Epithelial cell of proximal tubule (primary cell): ENCODE measurements at regions not wholly inside any gene's neighbourhood (a gene's known extent, or its start where the extent isn't known, plus 50 kb on each side); places are given as distances from the start of the nearest gene placed in this dataset.
"Not testable (repeated sequence)": the region's sequence is repeated elsewhere in the genome, so short reads cannot be mapped to it uniquely, and the experiment has no call there.

Source experiments
- DNase-seq: peaks from one replicate; pipeline ENCODE4 v3.0.0-alpha.2; 2011; ENCODE audit warnings: low read depth
- H3K4me3 ChIP-seq: 2 replicates; pipeline ENCODE4 v1.5.1; 2011; ENCODE audit warnings: low read depth, mild to moderate bottlenecking, low read length
- TF ChIP-seq, protein P1 (sequence below): conservative IDR thresholded peaks from 2 replicates; pipeline ENCODE4 v1.5.1; 2012; ENCODE audit warnings: low read depth, mild to moderate bottlenecking, low read length

GRCh38 chr9:94033383-94033782 lies 50.9 kb upstream of the PTPDC1 start:
- TF ChIP-seq, protein P1, sequence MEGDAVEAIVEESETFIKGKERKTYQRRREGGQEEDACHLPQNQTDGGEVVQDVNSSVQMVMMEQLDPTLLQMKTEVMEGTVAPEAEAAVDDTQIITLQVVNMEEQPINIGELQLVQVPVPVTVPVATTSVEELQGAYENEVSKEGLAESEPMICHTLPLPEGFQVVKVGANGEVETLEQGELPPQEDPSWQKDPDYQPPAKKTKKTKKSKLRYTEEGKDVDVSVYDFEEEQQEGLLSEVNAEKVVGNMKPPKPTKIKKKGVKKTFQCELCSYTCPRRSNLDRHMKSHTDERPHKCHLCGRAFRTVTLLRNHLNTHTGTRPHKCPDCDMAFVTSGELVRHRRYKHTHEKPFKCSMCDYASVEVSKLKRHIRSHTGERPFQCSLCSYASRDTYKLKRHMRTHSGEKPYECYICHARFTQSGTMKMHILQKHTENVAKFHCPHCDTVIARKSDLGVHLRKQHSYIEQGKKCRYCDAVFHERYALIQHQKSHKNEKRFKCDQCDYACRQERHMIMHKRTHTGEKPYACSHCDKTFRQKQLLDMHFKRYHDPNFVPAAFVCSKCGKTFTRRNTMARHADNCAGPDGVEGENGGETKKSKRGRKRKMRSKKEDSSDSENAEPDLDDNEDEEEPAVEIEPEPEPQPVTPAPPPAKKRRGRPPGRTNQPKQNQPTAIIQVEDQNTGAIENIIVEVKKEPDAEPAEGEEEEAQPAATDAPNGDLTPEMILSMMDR: no peak
- no peak overlapping the region for H3K4me3 ChIP-seq
- no peak for DNase-seq

- H3K4me3 ChIP-seq: peak overlapping the region; percentile 85
- TF ChIP-seq, protein P1: no peak
- no peak for DNase-seq
Observed at GRCh38 chr9:94031946-94032345, 52.3 kb upstream of the PTPDC1 start.

GRCh38 chr9:94031380-94031779 lies 52.9 kb upstream of the PTPDC1 start:
- no peak for DNase-seq
- peak overlapping the region; percentile 85 for H3K4me3 ChIP-seq

GRCh38 chr9:94030318-94031179 lies 53.7 kb upstream of the PTPDC1 start:
- peak overlapping the region; percentile 85 for H3K4me3 ChIP-seq
- TF ChIP-seq, protein P1: no peak
- DNase-seq: no peak

More at GRCh38 chr9:94031380-94031779, 52.9 kb upstream of the PTPDC1 start:
- TF ChIP-seq, protein P1: no peak

GRCh38 chr9:94029932-94030317 lies 54.3 kb upstream of the PTPDC1 start:
- H3K4me3 ChIP-seq: peak overlapping the region; percentile 85
- no peak for DNase-seq
- TF ChIP-seq, protein P1: no peak

- no peak for DNase-seq
- no peak overlapping the region for H3K4me3 ChIP-seq
- TF ChIP-seq, protein P1: no peak
Observed at GRCh38 chr9:94026816-94027215, 57.4 kb upstream of the PTPDC1 start.

DNA sequence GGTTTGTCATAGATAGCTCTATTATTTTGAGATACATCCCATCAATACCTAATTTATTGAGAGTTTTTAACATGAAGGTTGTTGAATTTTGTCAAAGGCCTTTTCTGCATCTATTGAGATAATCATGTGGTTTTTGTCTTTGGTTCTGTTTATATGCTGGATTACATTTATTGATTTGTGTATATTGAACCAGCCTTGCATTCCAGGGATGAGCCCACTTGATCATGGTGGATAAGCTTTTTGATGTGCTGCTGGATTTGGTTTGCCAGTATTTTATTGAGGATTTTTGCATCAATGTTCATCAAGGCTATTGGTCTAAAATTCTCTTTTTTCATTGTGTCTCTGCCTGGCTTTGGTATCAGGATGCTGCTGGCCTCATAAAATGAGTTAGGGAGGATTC lies 61.8 kb upstream of the PTPDC1 start:
- DNase-seq, H3K4me3 ChIP-seq: not testable (repeated sequence)

DNA sequence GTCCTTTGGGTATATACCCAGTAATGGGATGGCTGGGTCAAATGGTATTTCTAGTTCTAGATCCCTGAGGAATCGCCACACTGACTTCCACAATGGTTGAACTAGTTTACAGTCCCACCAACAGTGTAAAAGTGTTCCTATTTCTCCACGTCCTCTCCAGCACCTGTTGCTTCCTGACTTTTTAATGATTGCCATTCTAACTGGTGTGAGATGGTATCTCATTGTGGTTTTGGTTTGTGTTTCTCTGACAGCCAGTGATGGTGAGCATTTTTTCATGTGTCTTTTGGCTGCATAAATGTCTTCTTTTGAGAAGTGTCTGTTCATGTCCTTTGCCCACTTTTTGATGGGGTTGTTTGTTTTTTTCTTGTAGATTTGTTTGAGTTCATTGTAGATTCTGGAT lies 63.4 kb upstream of the PTPDC1 start:
- DNase-seq, H3K4me3 ChIP-seq: not testable (repeated sequence)
